Suprapubic skin (tissue), 3 donors: ENCODE measurements at regions not wholly inside any gene's neighbourhood (a gene's known extent, or its start where the extent isn't known, plus 50 kb on each side); places are given as distances from the start of the nearest gene placed in this dataset.

Experiments used
- POLR2AphosphoS5 ChIP-seq, 3 donors: sonication (generic); formaldehyde crosslinking; IDR thresholded peaks; one replicate each; pipeline ENCODE4 v1.6.1; 2017; ENCODE audit warnings: antibody characterized with exemption in 3 of 3
- TF ChIP-seq, protein P1 (sequence below), 2 donors: fragments of 200-600 bp in 1 of 2; fragments of 450-650 bp in 1 of 2; sonication (generic) in 1 of 2; IDR thresholded peaks; one replicate each; pipeline ENCODE4 v1.5.1; 2016 to 2019; ENCODE audit warnings: antibody characterized with exemption in 2 of 2, mild to moderate bottlenecking in 1 of 2, moderate library complexity in 1 of 2

DNA sequence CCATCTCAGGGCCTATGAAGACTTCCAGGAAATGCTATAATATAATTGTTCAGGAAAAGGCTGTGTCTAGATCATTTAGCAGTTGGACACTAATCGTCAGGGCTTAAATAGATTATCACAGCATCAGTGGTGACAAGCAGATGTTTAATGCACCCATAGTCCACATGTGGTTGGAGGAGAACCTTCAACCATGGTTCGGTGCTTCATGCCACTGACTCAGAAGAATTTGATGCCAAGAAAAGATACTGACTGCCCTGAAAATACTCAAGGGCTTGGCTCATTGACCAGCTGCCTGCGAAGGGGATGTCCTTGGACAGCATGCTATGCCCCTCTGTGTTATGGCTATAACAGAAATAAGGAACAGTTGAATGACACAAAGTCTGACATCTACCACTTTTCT is 175.7 kb downstream of the HHIPL2 start:
- TF ChIP-seq POLR2AphosphoS5 (IDR thresholded peaks at IDR 0.05): no peak
- TF ChIP-seq, protein P1, sequence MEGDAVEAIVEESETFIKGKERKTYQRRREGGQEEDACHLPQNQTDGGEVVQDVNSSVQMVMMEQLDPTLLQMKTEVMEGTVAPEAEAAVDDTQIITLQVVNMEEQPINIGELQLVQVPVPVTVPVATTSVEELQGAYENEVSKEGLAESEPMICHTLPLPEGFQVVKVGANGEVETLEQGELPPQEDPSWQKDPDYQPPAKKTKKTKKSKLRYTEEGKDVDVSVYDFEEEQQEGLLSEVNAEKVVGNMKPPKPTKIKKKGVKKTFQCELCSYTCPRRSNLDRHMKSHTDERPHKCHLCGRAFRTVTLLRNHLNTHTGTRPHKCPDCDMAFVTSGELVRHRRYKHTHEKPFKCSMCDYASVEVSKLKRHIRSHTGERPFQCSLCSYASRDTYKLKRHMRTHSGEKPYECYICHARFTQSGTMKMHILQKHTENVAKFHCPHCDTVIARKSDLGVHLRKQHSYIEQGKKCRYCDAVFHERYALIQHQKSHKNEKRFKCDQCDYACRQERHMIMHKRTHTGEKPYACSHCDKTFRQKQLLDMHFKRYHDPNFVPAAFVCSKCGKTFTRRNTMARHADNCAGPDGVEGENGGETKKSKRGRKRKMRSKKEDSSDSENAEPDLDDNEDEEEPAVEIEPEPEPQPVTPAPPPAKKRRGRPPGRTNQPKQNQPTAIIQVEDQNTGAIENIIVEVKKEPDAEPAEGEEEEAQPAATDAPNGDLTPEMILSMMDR (IDR thresholded peaks at IDR 0.05): no peak
